Right ventricle myocardium inferior (tissue), 1 donor: ENCODE measurements at regions not wholly inside any gene's neighbourhood (a gene's known extent, or its start where the extent isn't known, plus 50 kb on each side); places are given as distances from the start of the nearest gene placed in this dataset.

ENCODE experiments used
- ATAC-seq: fragments of 200-7000 bp; cut with Tn5 transposase; one replicate; pipeline ENCODE4 v1.9.1; 2020; ENCODE audit warnings: mild to moderate bottlenecking, moderate library complexity
- DNase-seq: peaks from one replicate; pipeline ENCODE4 v3.0.0; 2021; ENCODE audit errors: missing footprints
- intact Hi-C: fragments of 100-400 bp; cut with DNase I; formaldehyde crosslinking; loops from one replicate; pipeline ENCODE4 v1.11.0; 2022
- donor health status: DM: no; HTN: yes; CAD: no; lungs with severe emphysema.

- intact Hi-C loops = no loop called here
- DNase-seq (no peak), ATAC-seq (no peak)
These were observed 136.3 kb downstream of the CD8B2 start for GRCh38 chr2:106623456-106623855.

GRCh38 chr2:106624787-106625380, 137.7 kb downstream of the CD8B2 start:
- DNase-seq (no peak), ATAC-seq (no peak)
- intact Hi-C loops = no loop called here

GRCh38 chr2:106628377-106628776, 141.2 kb downstream of the CD8B2 start:
- ATAC-seq = no peak

GRCh38 chr2:106629981-106630380, 142.8 kb downstream of the CD8B2 start:
- DNase-seq (no peak), ATAC-seq (no peak)
- intact Hi-C loops = no loop called here

More at GRCh38 chr2:106628377-106628776, 141.2 kb downstream of the CD8B2 start:
- intact Hi-C loops = no loop called here
- no peak for DNase-seq

- ATAC-seq = no peak
- intact Hi-C loops = no loop called here
- no peak for DNase-seq
These were observed 144.1 kb downstream of the CD8B2 start for GRCh38 chr2:106631281-106631680.

- intact Hi-C loops = loop anchor here (5.0 kb wide), 1 partner anchor 1559 kb away; no protein-coding TSS in a partner anchor
These were observed 150.9 kb downstream of the CD8B2 start for GRCh38 chr2:106638043-106638442.

GRCh38 chr2:106638580-106638979, 151.4 kb downstream of the CD8B2 start:
- intact Hi-C loops = loop anchor here (5.0 kb wide), 1 partner anchor 1559 kb away; no protein-coding TSS in a partner anchor
- DNase-seq (no peak), ATAC-seq (no peak)

More at GRCh38 chr2:106638043-106638442, 150.9 kb downstream of the CD8B2 start:
- no peak for ATAC-seq
- no peak for DNase-seq

GRCh38 chr2:106642679-106643078, 155.5 kb downstream of the CD8B2 start:
- intact Hi-C loops = no loop called here
- ATAC-seq = no peak

GRCh38 chr2:106644623-106645022, 157.5 kb downstream of the CD8B2 start:
- intact Hi-C loops = no loop called here
- no peak for DNase-seq
- ATAC-seq = no peak

More at GRCh38 chr2:106642679-106643078, 155.5 kb downstream of the CD8B2 start:
- no peak for DNase-seq

- ATAC-seq (no peak), DNase-seq (no peak)
- intact Hi-C loops = no loop called here
These were observed 159.4 kb downstream of the CD8B2 start for GRCh38 chr2:106646605-106647004.

- no peak for ATAC-seq
- no peak for DNase-seq
- intact Hi-C loops = no loop called here
These were observed 162.1 kb downstream of the CD8B2 start for GRCh38 chr2:106649306-106649705.

GRCh38 chr2:106653465-106653864, 166.3 kb downstream of the CD8B2 start:
- ATAC-seq (no peak), DNase-seq (no peak)
- intact Hi-C loops = no loop called here

- intact Hi-C loops = no loop called here
- ATAC-seq (no peak), DNase-seq (no peak)
These were observed 171.5 kb downstream of the CD8B2 start for GRCh38 chr2:106658616-106659015.

- intact Hi-C loops = no loop called here
- DNase-seq (no peak), ATAC-seq (no peak)
These were observed 177.5 kb downstream of the CD8B2 start for GRCh38 chr2:106664669-106665068.

GRCh38 chr2:106667478-106668070, 180.4 kb downstream of the CD8B2 start:
- ATAC-seq = no peak
- no peak for DNase-seq
- intact Hi-C loops = no loop called here

- no peak for ATAC-seq
- intact Hi-C loops = no loop called here
- no peak for DNase-seq
These were observed 198.2 kb downstream of the CD8B2 start for GRCh38 chr2:106685180-106685897.

GRCh38 chr2:106686814-106687213, 199.2 kb downstream of the ST6GAL2 start:
- no peak for DNase-seq
- intact Hi-C loops = no loop called here
- ATAC-seq = no peak

GRCh38 chr2:106694964-106695470, 190.9 kb downstream of the ST6GAL2 start:
- DNase-seq (no peak), ATAC-seq (no peak)
- intact Hi-C loops = no loop called here

- intact Hi-C loops = no loop called here
- DNase-seq (no peak), ATAC-seq (no peak)
These were observed 190.0 kb downstream of the ST6GAL2 start for GRCh38 chr2:106695919-106696318.

GRCh38 chr2:106700616-106701015, 185.4 kb downstream of the ST6GAL2 start:
- no peak for DNase-seq
- ATAC-seq = no peak
- intact Hi-C loops = no loop called here
